Karpas-422 (cell line): ENCODE measurements at regions not wholly inside any gene's neighbourhood (a gene's known extent, or its start where the extent isn't known, plus 50 kb on each side); places are given as distances from the start of the nearest gene placed in this dataset.

ENCODE experiments used
- DNase-seq: peaks from one replicate; pipeline ENCODE4 v3.0.0-alpha.2; 2015
- H2AFZ ChIP-seq: fragments of 200-600 bp; sonication (generic); 2 replicates; pipeline ENCODE4 v1.6.1; 2014; ENCODE audit warnings: antibody characterized with exemption, low read length, mixed read lengths
- H3K27ac ChIP-seq: fragments of 200-600 bp; sonication (generic); 2 replicates; pipeline ENCODE4 v1.5.1; 2014; ENCODE audit warnings: mild to moderate bottlenecking, low read length, moderate library complexity
- H3K27me3 ChIP-seq: fragments of 200-600 bp; sonication (generic); 2 replicates; pipeline ENCODE4 v1.6.1; 2014; ENCODE audit warnings: low read length, mixed read lengths
- H3K36me3 ChIP-seq: fragments of 200-600 bp; sonication (generic); 2 replicates; pipeline ENCODE4 v1.6.1; 2014; ENCODE audit warnings: low read length, mixed read lengths; ENCODE audit not compliant: insufficient read depth
- H3K4me1 ChIP-seq: fragments of 200-600 bp; sonication (generic); 2 replicates; pipeline ENCODE4 v1.6.1; 2014; ENCODE audit warnings: mild to moderate bottlenecking, low read length, mixed read lengths
- H3K4me2 ChIP-seq: fragments of 200-600 bp; sonication (generic); 2 replicates; pipeline ENCODE4 v1.6.1; 2014; ENCODE audit warnings: low read length, low read depth, mild to moderate bottlenecking; ENCODE audit not compliant: poor library complexity, severe bottlenecking
- H3K4me3 ChIP-seq: fragments of 200-600 bp; sonication (generic); 2 replicates; pipeline ENCODE4 v1.5.1; 2014; ENCODE audit warnings: mild to moderate bottlenecking, antibody characterized with exemption, low read length, mixed read lengths
- H3K79me2 ChIP-seq: fragments of 200-600 bp; sonication (generic); 2 replicates; pipeline ENCODE4 v1.6.1; 2014; ENCODE audit warnings: mild to moderate bottlenecking, low read length, mixed read lengths
- H3K9ac ChIP-seq: fragments of 200-600 bp; sonication (generic); 2 replicates; pipeline ENCODE4 v1.6.0; 2014; ENCODE audit warnings: low read length
- H3K9me2 ChIP-seq: fragments of 200-600 bp; sonication (generic), shearing (Covaris generic); replicated peaks from 2 replicates; pipeline ENCODE4 v1.6.0; 2014; ENCODE audit warnings: mild to moderate bottlenecking, low read length, moderate library complexity; ENCODE audit not compliant: insufficient read depth
- H3K9me3 ChIP-seq: fragments of 300-700, 200-600 bp; sonication (generic); 2 replicates; pipeline ENCODE4 v1.6.1; 2014; ENCODE audit warnings: low read length, mixed read lengths
- H4K20me1 ChIP-seq: fragments of 200-600 bp; sonication (generic); 2 replicates; pipeline ENCODE4 v1.6.1; 2014; ENCODE audit warnings: mild to moderate bottlenecking, antibody characterized with exemption, low read length, low read depth; ENCODE audit not compliant: insufficient read depth

DNA sequence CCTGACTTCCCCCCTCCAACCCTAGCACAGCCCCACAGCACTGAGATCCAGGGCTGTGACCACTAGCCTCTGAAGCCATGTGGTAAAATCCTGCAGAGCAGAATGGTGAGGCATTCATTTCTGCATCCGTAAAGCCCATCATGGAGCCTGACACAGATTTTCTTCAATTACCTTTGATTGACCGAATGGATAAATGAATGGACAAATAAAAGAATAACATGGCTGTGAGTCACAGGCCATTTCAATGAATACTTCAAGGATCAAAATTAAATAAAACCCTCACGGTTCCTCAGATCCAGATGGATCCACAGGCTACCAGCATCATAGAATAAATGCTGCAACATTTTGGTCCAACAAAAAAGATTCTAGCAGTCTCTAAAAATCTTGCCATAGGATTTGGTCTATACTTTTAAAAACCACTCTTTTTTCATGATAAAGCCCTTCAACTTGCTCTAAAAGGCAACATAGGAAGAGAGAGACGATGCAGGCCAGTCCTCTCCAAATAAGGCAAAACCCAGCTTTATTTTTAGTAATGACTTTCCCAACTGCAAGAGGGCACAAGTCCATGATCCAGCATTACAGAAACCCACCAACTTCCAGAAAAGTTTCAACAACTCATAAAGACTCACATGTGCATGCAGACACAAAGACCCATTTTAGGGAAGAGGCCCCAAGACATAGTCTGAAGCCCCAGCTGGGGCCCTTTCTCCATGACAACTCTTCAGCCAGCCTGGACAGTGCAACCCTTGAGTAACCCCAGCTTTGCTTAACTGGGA is 52.4 kb upstream of the MRPS22 start:
- H3K27ac ChIP-seq = no peak overlapping the region
- no peaks in the 10 kb centered on the region for H3K79me2 ChIP-seq
- no peak overlapping the region for H2AFZ ChIP-seq
- H3K9ac ChIP-seq = no peak overlapping the region
- no peak overlapping the region for H3K4me3 ChIP-seq
- H3K4me1 ChIP-seq = no peaks in the 10 kb centered on the region
- H3K9me3 ChIP-seq = no peaks in the 10 kb centered on the region
- H3K4me2 ChIP-seq = no peak overlapping the region
- DNase-seq = no peak
- no peaks in the 10 kb centered on the region for H3K27me3 ChIP-seq
- H4K20me1 ChIP-seq = no peaks in the 10 kb centered on the region
- no peaks in the 10 kb centered on the region for H3K9me2 ChIP-seq
- no peaks in the 10 kb centered on the region for H3K36me3 ChIP-seq

DNA sequence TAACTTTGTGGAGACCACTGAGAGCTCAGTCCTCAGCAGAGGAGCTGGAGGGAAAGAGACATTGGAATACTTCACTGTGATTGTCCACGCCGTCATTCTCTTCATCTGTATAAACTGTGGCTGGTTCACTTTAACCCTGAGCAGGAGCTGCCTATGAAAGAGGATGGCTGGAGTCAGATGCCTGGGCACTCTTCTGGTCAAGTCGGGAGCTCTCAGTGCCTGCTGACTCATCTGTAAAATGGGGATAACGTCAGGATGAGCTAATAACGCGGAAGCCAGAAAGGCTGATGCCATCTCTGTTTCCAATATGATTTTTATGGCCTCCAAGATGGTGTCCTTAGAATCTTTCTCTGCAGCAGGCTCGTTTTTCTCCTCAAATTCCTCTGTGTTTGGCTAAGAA is 51.6 kb upstream of the MRPS22 start:
- no peak overlapping the region for H3K9ac ChIP-seq
- no peak for DNase-seq
- no peaks in the 10 kb centered on the region for H3K4me1 ChIP-seq
- no peak overlapping the region for H3K27ac ChIP-seq
- H3K27me3 ChIP-seq = no peaks in the 10 kb centered on the region
- H3K79me2 ChIP-seq = no peaks in the 10 kb centered on the region
- H3K4me2 ChIP-seq = no peak overlapping the region
- H3K36me3 ChIP-seq = no peaks in the 10 kb centered on the region
- no peaks in the 10 kb centered on the region for H4K20me1 ChIP-seq
- H3K9me3 ChIP-seq = no peaks in the 10 kb centered on the region
- H2AFZ ChIP-seq = no peak overlapping the region
- H3K9me2 ChIP-seq = no peaks in the 10 kb centered on the region
- H3K4me3 ChIP-seq = no peak overlapping the region

DNA sequence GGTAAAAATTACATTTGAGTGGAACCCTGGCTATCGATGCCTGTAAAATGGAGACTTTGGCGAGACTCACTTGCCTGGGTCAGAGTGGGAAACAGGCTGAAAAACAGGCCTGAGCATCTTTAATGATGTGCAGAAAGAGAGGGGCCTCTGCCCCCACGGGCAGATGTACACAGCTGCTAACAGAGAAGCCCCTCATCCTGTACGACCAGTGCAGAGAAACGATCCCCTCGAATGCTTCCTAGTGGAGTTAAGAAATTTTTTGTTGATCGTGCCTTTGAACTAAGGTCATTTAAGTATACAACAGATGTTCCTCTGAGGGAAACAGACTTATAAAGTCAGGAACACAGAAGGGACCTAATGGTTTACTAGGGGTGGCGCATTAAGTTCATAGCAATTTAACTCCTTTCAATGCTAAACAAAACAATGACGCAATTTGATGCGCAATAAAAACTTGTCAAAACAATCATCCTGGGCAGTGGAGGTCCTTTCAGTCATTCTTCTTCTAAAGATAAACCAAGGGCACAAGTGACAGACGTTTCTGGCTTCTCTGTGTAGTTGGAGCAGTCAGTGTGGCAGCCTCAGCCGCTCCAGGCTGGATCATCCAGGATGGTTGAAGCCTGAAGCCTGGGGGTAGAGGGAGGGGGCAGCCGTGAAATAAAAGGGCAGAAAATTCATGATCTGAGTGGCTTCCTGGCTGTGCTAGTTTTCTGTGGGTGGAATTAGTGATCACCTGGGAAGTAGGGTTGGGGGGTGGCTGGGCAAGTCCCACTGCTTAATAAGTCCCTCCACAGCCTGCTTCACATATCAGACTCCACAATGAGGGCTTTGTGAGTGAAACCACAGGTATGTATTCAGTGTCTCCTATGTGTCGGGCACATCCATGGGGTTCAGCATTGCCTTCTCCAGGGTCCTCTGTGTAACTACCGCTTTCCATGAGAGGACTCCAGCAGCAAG is 50.8 kb upstream of the MRPS22 start:
- Histone ChIP-seq H3K36me3 (no peaks in the 10 kb centered on the region), H3K9ac (no peak overlapping the region), H2AFZ (no peak overlapping the region), H3K4me3 (no peak overlapping the region), H3K9me2 (no peaks in the 10 kb centered on the region), H3K9me3 (no peaks in the 10 kb centered on the region), H3K79me2 (no peaks in the 10 kb centered on the region), H3K27ac (no peak overlapping the region), H3K27me3 (no peaks in the 10 kb centered on the region), H3K4me1 (no peaks in the 10 kb centered on the region), H4K20me1 (no peaks in the 10 kb centered on the region), H3K4me2 (no peak overlapping the region)
- no peak for DNase-seq

DNA sequence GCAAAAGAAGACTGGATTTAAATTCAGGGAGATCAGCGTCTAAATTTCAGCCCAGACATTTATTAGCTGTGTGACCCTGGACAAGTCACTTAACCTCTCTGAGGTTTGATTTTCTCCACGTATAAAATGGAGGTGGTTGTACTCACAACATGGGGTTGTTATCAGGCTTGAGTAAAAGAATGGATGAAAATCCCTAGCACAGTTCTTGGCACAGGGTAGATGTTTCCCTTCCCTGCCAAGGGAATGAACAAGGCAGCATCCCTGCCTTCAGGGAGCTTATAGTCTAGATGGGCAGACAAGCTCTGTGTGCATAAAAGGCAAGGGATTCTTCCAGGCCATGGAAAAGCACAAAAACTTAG is 50.2 kb upstream of the MRPS22 start:
- H3K9me3 ChIP-seq = no peaks in the 10 kb centered on the region
- H2AFZ ChIP-seq = no peak overlapping the region
- no peak overlapping the region for H3K4me2 ChIP-seq
- no peaks in the 10 kb centered on the region for H3K27me3 ChIP-seq
- no peaks in the 10 kb centered on the region for H4K20me1 ChIP-seq
- no peaks in the 10 kb centered on the region for H3K4me1 ChIP-seq
- no peak overlapping the region for H3K27ac ChIP-seq
- no peak for DNase-seq
- no peaks in the 10 kb centered on the region for H3K36me3 ChIP-seq
- H3K9ac ChIP-seq = no peak overlapping the region
- no peaks in the 10 kb centered on the region for H3K79me2 ChIP-seq
- H3K9me2 ChIP-seq = no peaks in the 10 kb centered on the region
- H3K4me3 ChIP-seq = no peak overlapping the region
